Endothelial cell of umbilical vein (primary cell): ENCODE measurements at regions not wholly inside any gene's neighbourhood (a gene's known extent, or its start where the extent isn't known, plus 50 kb on each side); places are given as distances from the start of the nearest gene placed in this dataset.

ENCODE experiments used
- BruUV-seq: library from RNA; stranded (reverse); fragments of 400-500 nt; replicated peaks from 2 replicates; lab custom pipeline; 2021; lab: Mats Ljungman, UMichigan
- CTCF ChIA-PET: fragments of 300-600, 350-600 bp; sonication (Branson Sonifier 250); formaldehyde crosslinking; loops from one replicate; lab custom pipeline; 2021; ENCODE audit warnings: antibody characterized with exemption, inconsistent platforms; lab: Charles Lee
- POLR2A ChIA-PET: fragments of 300-600, 350-600 bp; sonication (Branson Sonifier 250); formaldehyde crosslinking; loops from one replicate; lab custom pipeline; 2021; ENCODE audit warnings: antibody characterized with exemption, inconsistent platforms; lab: Charles Lee
- DNase-seq: peaks from one replicate; pipeline ENCODE4 v3.0.0-alpha.2; 2011; ENCODE audit warnings: low read depth, low spot score
- FAIRE-seq: peaks from 2 replicates; lab custom pipeline; 2011; peaks lifted over from hg19 to GRCh38; lab: Jason Lieb, UNC
- H2AFZ ChIP-seq: 2 replicates; pipeline ENCODE4 v1.6.0; 2012; ENCODE audit warnings: low read depth, low read length, control low read depth, inconsistent platforms
- H3K27ac ChIP-seq: 2 replicates; pipeline ENCODE4 v1.5.1; 2011; ENCODE audit warnings: low read depth, mild to moderate bottlenecking, control low read depth, low read length, moderate library complexity; ENCODE audit not compliant: insufficient read depth
- H3K27me3 ChIP-seq, 2 experiments: 2 replicates each; pipeline versions ENCODE4 v1.6.0 to v1.6.1; 2011; ENCODE audit warnings: low read length in 2 of 2, mixed read lengths in 1 of 2; ENCODE audit not compliant: control insufficient read depth in 2 of 2, insufficient read depth in 2 of 2
- H3K36me3 ChIP-seq, 2 experiments: 2 replicates in 1 of 2; 3 replicates in 1 of 2; pipeline ENCODE4 v1.5.1; 2011; ENCODE audit warnings: low read length in 2 of 2, mild to moderate bottlenecking in 1 of 2, moderate library complexity in 1 of 2; ENCODE audit not compliant: control insufficient read depth in 2 of 2, insufficient read depth in 2 of 2; ENCODE audit errors: extremely low read depth in 1 of 2
- H3K4me1 ChIP-seq: 3 replicates; pipeline ENCODE4 v1.5.1; 2011; ENCODE audit warnings: mild to moderate bottlenecking, low read length; ENCODE audit not compliant: control insufficient read depth, insufficient read depth; ENCODE audit errors: extremely low read depth
- H3K4me2 ChIP-seq: 2 replicates; pipeline ENCODE4 v1.6.1; 2011; ENCODE audit warnings: low read length, control low read depth, mixed read lengths; ENCODE audit not compliant: insufficient read depth
- H3K4me3 ChIP-seq, 3 experiments: fragments of 200-600 bp in 1 of 3; sonication (generic), shearing (Covaris generic) in 1 of 3; replicated peaks in 1 of 3; 2 replicates each; pipeline ENCODE4 v1.5.1; 2011 to 2016; ENCODE audit warnings: control low read depth in 3 of 3, low read length in 3 of 3, mild to moderate bottlenecking in 2 of 3, inconsistent platforms in 1 of 3, low read depth in 1 of 3, moderate library complexity in 1 of 3; ENCODE audit not compliant: insufficient read depth in 1 of 3
- H3K79me2 ChIP-seq: 2 replicates; pipeline ENCODE4 v1.6.0; 2012; ENCODE audit warnings: low read length, inconsistent platforms; ENCODE audit not compliant: control insufficient read depth, insufficient read depth
- H3K9ac ChIP-seq: replicated peaks from 2 replicates; pipeline ENCODE3; 2011; ENCODE audit warnings: low read length, control low read depth; ENCODE audit not compliant: insufficient read depth; ENCODE audit errors: extremely low read depth
- H3K9me1 ChIP-seq: replicated peaks from 3 replicates; pipeline ENCODE4 v1.6.0; 2011; ENCODE audit warnings: mild to moderate bottlenecking, low read length; ENCODE audit not compliant: control insufficient read depth, insufficient read depth; ENCODE audit errors: extremely low read depth
- H3K9me3 ChIP-seq: replicated peaks from 2 replicates; pipeline ENCODE4 v1.5.1; 2012; ENCODE audit warnings: low read length, inconsistent platforms; ENCODE audit not compliant: control insufficient read depth, insufficient read depth
- H4K20me1 ChIP-seq: replicated peaks from 2 replicates; pipeline ENCODE3; 2011; ENCODE audit warnings: mild to moderate bottlenecking, low read length; ENCODE audit not compliant: control insufficient read depth, insufficient read depth; ENCODE audit errors: extremely low read depth
- FOS ChIP-seq: IDR thresholded peaks from 2 replicates; pipeline ENCODE4 v1.6.1; 2011; ENCODE audit warnings: mild to moderate bottlenecking, low read length, moderate library complexity, borderline replicate concordance; ENCODE audit not compliant: insufficient read depth
- JUN ChIP-seq: IDR thresholded peaks from 2 replicates; pipeline ENCODE4 v1.6.1; 2011; ENCODE audit warnings: borderline replicate concordance, low read depth; ENCODE audit not compliant: insufficient read length, insufficient read depth
- POLR2A ChIP-seq: IDR thresholded peaks from 2 replicates; pipeline ENCODE4 v1.6.1; 2012; ENCODE audit warnings: low read depth, mild to moderate bottlenecking, control low read depth, low read length
- POLR2AphosphoS5 ChIP-seq: IDR thresholded peaks from 2 replicates; pipeline ENCODE4 v1.6.1; 2012; ENCODE audit warnings: low read depth, mild to moderate bottlenecking, control low read depth, low read length, moderate library complexity; ENCODE audit not compliant: insufficient read depth
- dilution Hi-C: fragments of 300-500 bp; cut with MboI; formaldehyde crosslinking; loops from one replicate; pipeline ENCODE4 v1.15.0; 2019; ENCODE audit warnings: low sequenced_read_pairs; ENCODE audit not compliant: extremely low pct_ligation_motif_present
- intact Hi-C: fragments of 100-400 bp; cut with micrococcal nuclease; formaldehyde crosslinking; loops from one replicate; pipeline ENCODE4 v1.10.0; 2022
- TF ChIP-seq, protein P1 (sequence below): IDR thresholded peaks from 2 replicates; pipeline ENCODE4 v1.6.1; 2011; ENCODE audit not compliant: insufficient read depth, insufficient read length

DNA sequence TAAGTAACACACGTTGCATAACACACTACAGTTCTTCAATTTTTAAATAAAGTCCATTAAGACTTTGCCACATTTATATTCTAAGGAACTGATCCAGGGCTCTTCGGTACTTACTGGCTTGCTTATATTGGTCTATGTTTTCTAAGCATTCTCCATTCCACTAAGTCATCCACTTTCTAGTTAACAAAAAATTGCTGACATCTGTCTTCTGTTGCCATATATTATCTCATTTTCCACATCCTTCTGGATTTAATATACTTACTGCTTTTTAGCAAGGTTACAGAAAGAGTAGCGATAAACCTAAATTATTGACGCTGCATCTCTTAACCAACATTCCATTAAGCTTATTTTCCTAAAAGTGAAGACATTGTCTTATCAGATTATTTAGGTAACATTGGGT, 238.4 kb upstream of the LRIG3 start:
- dilution Hi-C loops = no loop called here
- BruUV-seq = no TSS peak
- Histone ChIP-seq H3K36me3 (no peaks in the 10 kb centered on the region), H3K79me2 (no peaks in the 10 kb centered on the region), H3K4me1 (no peaks in the 10 kb centered on the region), H3K4me3 (no peak overlapping the region), H3K9ac (no peak overlapping the region), H4K20me1 (no peaks in the 10 kb centered on the region), H3K4me2 (no peak overlapping the region), H2AFZ (no peak overlapping the region), H3K27ac (no peak overlapping the region), H3K9me3 (no peaks in the 10 kb centered on the region), H3K9me1 (no peaks in the 10 kb centered on the region), H3K27me3 (no peaks in the 10 kb centered on the region)
- ChIA-PET POLR2A (no interaction called here), CTCF (interaction anchor here (1.0 to 2.3 kb wide), 5 partner anchors 9 to 1176 kb away, joined by 3 to 18 read pairs (median 4); no protein-coding TSS in a partner anchor)
- intact Hi-C loops = loop anchor here (10.0 kb wide), 1 partner anchor 274 kb away; no protein-coding TSS in a partner anchor
- TF ChIP-seq FOS (no peak), POLR2AphosphoS5 (no peak), JUN (no peak)
- TF ChIP-seq, protein P1, sequence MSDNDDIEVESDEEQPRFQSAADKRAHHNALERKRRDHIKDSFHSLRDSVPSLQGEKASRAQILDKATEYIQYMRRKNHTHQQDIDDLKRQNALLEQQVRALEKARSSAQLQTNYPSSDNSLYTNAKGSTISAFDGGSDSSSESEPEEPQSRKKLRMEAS = no peak
- no peak for FAIRE-seq
- DNase-seq = no peak

DNA sequence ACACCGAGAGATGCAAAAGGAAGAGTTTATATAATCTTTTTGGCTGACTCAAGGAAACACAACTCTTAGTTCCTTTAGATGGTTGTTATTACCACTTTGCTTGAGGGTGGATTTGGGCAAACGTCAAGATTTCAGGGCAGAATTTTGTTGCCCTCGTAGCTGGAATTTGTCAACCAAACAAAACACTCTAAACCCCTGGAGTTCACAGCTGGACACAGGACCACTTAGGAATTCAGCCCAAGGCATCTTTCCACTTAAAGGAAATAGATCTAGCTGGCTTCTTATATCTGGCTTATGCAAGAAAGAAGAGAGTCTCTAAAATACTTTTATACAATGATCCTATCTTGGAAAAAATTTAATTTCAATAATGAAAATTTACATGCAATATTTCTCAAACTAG, 237.8 kb upstream of the LRIG3 start:
- H3K9ac ChIP-seq = no peak overlapping the region
- no peak for DNase-seq
- no peaks in the 10 kb centered on the region for H3K27me3 ChIP-seq
- ChIA-PET CTCF (interaction anchor here (1.0 to 2.3 kb wide), 5 partner anchors 8 to 1175 kb away, joined by 3 to 18 read pairs (median 4); no protein-coding TSS in a partner anchor), POLR2A (no interaction called here)
- H4K20me1 ChIP-seq = no peaks in the 10 kb centered on the region
- no peak overlapping the region for H2AFZ ChIP-seq
- H3K4me1 ChIP-seq = no peaks in the 10 kb centered on the region
- no peak for FAIRE-seq
- intact Hi-C loops (loop anchor here (10.0 kb wide), 1 partner anchor 273 kb away; no protein-coding TSS in a partner anchor), dilution Hi-C loops (no loop called here)
- H3K79me2 ChIP-seq = no peaks in the 10 kb centered on the region
- TF ChIP-seq JUN (no peak), POLR2AphosphoS5 (no peak), POLR2A (no peak)
- no peak overlapping the region for H3K4me2 ChIP-seq
- H3K36me3 ChIP-seq = no peaks in the 10 kb centered on the region
- H3K4me3 ChIP-seq = no peak overlapping the region
- no peak overlapping the region for H3K27ac ChIP-seq
- BruUV-seq = no TSS peak
- H3K9me1 ChIP-seq = no peaks in the 10 kb centered on the region
- no peaks in the 10 kb centered on the region for H3K9me3 ChIP-seq
